Eye (tissue), 1 donor: ENCODE measurements at regions not wholly inside any gene's neighbourhood (a gene's known extent, or its start where the extent isn't known, plus 50 kb on each side); places are given as distances from the start of the nearest gene placed in this dataset.

Experiments used
- DNase-seq: peaks from one replicate; pipeline ENCODE4 v3.0.0-alpha.2; 2015

DNA sequence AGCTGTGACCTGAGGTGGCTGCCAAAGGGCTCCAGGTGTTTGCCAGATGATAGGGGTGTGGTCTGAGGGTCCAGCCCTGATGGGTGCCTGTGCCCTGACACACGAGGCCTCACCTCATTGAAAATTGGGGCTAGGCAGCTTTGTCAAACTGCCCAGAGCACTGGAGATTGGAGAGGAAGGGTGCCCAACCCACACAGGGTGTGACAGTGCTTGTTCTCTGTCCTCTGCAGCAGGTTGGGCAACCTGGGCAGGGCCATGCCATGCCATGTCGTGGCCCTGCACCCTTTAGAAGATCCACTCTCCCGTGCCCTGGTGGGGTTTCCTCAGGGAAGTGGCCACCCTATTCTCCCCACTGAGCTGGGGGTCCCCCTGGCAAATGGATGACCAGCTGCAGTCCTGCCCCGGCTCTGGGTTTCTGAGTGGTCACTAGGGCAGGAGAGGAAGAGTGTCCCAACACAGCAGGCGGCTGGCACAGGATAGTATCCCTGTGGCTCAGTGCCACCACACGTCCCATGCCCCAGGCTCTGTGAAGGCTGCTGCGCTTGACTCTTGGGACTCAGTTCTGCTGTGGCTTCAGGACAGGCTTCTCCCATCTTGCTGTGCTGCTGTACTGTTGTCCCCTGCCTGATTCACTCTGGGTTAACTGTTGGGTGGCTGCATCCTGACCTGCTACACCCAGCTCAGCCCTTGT, 100.8 kb upstream of the PITX1 start:
- no peak for DNase-seq

DNA sequence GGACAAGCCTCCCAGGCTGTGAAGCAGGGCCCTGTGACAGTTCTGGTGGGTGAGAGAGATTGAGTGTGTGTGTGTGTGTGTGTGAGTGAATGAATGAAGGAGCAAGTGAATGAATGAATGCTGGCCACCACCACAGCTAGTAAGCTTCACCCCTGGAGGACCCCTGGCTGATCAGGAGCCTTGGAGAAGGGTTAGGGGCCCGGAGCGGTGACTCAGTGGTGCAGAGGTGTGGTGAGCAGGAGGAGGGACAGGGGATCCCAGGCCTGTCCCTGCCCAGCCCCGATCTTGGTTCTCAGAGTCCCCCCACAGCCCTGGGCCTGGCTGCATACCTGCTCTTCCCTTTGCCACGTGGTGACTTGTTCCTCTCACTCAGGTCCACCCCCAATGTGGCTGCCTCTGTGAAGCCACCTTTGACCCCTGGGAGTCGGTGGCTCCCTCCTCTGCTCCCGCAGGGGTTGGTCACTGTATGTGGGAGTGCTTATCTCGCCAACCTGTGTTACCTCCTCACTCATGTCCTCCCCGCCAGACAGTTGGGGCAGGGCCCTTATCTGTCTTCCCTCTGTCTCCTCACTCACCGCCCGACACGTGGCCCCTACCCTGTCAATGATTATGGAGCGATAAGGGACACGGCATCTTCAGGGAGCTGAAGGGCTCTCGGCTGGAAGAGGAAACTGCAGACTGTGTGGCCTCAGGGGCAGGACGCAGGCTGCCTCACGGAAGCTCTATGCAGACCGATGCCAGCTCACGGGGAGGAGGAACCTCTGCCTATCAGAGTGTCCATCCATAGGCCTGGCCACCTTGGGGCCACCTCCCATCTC, 99.9 kb upstream of the PITX1 start:
- no peak for DNase-seq

DNA sequence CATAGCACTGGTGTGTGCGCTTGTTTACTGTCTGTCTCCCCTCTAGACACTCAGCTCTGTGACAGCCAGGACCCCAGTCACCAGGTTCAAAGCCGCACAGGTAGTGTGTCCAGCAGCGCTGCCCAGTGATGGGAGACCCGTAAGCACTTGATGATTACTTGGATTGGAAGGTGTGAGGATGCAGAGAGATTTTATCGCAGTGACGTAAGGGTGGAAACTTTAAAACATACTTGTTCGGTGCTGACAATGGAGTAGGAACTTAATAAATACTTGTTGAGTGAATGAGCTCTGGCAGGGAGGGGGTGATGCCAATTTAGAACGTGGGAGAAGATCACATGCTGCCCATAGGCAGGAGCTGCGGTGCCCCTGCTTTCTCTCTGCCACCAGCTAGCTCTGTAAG, 99.2 kb upstream of the PITX1 start:
- DNase-seq, result no peak

DNA sequence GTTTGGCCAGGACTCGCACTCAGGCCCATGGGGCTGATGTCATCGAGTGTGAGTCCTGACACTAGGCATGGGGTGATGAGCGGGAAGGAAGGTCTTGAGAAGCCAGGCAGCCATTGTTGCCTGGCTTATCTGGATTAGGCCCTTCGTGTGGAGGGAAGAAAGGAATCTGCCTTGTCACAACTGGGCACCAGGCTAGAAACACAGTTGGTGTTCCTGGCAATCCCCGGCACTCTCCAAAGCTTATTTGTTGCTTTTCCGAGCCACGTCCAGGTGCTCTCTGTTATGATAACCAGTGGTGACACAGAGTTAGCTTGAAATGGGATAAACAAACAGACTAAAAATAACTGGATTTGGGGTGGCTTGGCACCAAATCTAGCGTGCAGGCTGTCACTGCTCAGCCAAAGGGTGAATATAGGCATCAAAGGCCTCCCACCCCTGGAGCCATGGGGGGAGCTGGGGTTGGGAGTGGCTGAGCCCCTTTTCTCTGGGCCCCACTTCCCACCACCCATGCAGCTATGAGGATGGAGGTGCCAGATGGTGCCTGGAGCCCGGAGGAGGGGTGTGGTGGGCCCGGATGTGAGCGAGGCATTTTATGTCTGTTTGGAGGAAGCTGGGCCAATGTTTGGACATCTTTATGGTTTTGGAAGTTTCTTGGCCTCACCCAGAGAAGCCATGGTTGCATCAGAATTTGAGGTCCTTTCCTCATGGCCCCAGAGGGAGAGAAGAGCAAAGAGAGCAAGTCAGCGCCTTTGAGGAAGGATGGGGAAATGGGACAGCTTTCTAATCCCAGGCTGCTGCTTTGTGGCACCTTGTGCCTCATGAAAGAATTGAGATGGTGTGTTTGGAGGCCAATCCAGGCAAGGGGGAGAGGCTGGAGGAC, 98.0 kb upstream of the PITX1 start:
- DNase-seq, result no peak

DNA sequence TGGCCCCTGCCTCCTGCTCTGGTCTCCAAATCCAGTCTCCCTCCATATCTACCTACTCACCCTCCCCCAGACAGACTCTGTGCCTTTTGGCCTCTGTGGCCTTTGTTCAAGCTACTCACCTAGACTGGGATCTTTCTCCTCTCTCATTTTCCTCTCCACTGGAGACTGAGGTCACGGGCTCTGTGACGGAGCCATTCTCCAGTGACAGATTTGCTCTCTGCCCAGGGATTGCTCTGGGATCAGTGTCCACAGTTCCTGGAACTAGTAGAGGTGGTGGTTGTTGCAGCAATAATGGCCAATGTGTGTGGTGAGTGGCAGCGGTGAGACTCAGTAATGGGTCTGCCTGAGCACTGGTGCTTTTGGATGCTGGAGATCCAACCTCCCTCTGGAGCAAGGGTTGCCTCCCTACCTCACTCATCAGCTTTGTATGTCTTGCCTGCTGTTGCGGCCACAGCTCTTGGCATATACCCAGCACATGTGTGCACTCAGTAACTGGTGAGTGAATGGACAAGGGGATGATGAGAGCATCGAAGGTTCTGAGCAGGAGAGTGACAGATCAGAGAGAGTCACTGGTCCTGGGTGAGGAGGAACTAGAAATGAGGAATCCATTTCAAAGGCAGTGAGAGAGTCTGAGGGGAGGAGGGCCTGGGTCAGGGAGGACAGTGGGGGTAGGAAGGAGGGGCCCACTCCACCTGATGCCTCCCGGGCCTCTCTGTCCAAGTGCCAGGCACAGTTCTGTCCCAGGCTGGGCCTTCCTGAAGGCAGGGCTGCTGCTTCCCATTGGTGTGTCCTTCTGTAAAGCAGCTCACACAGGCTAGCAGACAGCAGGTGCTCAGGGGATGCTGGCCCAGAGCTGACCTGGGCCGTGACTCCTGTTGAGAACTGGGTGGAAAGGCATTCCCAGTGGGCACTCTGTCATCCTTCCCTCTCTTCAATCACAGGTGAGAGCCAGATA, 96.5 kb upstream of the PITX1 start:
- DNase-seq, result no peak

DNA sequence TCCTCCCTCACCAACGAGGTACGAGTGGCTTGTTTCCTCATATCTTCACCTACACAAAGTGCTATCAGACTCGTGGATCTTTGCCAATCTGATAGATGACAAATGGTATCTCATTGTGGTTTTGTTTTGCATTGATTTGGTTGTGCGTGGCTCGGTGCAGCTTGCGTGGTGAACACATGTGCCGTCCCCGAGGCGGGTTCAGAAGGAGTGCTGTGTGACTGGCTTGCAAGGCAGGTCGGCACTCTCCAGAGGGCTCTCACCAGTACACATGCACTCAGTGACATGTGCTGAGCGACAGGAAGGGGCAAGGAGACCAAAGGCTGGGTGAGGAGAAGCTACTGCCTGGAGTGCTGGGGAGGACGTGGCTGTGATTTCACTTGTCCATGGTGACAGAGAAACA, 95.3 kb upstream of the PITX1 start:
- no peak for DNase-seq

DNA sequence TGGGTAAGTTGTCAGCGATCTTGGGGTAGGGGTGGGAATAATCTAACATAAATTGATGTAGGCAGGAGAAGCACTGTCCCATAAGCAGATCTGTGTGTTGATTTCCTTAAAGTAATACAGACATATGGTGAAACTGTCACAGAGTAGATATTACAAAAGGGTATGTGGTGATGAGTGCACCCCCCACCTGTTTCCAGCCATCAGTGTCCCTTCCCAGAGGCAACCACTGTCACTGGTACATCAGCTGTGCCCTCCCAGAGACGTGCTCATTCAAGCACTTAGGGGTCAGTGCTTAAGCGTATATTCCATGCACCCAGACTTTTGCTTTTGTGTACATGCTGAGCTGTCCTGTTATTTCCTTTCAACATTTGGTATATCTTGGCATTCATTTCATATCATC, 94.3 kb upstream of the PITX1 start:
- no peak for DNase-seq

DNA sequence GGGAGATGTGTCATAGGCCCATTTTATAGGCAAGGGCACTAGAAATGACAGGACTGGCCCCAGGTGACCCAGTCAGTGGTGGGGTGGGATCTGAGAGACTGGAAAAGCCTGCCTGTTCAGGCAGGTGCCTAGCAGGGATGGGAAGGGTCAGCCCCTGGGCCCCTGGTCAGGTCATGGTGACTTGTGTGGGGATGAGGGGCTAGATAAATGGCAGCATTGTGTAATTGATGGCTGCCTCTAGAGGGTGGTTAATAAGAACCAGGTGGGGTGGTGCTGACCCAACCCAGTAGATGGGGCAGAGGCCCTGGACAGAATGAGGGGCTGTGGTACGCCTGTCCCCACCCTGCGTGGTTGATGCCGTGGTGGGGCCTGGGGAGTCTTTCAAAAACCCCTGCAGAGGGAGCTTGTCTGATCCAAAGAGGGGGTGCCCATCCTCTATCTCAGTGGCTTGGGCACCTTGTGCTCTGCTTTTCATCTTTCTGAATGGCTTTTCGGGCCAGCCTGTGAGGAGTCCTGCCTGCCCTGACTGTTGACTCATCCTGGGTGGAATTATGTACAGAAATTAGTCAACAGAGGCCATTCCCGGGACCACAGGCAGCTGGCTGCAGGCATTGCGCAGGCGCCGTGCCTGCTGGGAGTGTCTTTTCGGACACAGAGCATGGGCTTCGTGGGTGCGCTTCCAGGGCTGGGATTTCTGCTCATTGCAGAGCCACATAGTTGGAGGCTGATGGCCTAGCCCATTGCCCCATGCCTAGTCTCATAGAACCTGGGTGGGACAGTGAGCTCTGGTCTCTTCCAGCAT, 93.6 kb upstream of the PITX1 start:
- no peak for DNase-seq

DNA sequence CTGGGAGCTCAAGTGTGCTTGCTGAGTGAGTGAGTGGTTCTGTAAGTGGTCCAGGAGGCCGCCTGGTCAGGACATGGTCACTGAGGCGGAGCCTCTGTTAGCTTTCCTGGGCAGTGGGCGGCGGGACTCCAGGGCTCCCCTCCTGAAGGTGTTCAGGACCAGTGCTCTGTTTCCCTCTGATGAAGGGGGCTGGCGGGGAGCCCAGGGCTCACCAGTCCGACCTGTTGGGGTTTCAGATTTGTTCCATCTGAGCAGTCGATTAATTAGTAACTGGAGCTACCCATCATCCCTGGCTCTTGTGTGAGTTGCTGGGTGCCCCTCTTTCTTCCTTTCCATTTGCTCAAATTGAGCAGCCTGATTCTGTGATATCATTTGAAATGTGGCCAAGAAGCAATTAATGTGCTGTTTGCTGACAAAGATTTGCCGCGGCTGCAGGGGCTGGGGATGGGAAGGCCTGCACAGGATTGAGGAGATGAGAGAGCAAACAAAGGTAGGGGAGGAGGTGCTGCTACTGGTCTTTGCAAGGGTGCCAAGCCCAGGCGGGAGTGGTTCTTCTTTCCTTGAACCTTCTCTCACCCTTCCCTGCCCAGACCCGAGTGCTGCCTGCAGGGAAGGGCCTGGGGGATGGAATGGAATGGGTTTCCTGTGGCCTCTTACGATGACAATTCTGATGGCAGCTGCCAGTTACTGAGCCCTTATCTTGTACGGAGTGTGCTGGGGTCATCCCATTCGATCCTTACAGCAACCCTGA, 92.8 kb upstream of the PITX1 start:
- DNase-seq, result no peak

DNA sequence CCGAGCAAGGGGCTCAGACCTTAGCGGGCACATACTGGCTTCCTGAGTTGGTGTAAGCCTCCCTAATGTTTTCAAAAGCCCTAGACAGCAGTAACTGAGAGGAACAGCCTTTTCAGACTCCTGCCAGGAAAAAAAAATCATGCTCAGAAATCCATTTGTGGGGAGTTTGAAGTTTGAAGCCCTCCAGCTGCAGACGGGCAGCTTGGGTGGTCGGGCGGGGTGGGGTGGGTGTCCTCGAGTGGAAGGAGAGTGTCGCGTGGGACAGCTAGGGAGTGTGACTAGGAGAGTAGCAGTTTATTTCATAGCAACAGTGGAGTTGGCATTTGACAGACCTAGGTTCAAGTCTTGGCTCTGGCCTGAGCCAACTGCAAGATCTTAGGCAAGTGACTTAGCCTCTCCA, 90.7 kb upstream of the PITX1 start:
- no peak for DNase-seq

DNA sequence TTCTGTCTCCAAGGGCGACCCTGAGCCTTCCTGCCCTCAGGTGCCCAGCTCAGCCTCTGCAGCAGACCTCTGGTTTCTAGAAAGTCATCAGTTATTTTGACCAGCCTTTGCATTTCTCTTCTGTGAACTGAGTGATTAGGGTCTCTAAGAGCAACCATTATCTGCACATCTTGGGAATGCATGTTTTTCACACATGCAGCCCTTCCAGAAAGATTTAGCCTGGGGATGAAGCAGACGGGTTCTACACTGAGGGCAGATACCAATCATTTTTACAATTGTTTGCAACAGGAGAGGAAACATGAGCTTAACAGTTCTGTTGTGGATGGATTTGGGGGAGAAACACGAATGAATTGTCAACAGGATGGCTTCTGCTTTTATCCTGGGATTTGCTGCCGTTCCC, 90.1 kb upstream of the PITX1 start:
- DNase-seq, result no peak

DNA sequence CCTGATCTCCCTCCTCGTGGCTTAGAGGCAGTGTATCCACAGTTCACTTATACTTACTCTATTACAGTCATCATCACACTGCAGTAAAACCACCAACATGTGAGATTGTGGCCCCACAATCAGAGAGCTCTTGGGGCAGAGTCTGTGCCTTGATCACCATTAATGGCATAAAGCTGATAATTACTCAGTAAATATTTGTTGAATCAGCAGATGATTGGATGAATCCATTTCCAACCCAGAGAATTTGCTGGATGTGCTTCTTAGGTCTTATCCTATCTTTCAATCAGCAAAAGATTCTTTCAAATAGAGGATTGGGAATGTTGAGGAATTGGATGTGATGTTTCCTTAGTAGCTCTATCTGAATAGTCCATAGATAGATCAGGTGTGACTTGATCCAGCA, 88.8 kb upstream of the PITX1 start:
- no peak for DNase-seq

DNA sequence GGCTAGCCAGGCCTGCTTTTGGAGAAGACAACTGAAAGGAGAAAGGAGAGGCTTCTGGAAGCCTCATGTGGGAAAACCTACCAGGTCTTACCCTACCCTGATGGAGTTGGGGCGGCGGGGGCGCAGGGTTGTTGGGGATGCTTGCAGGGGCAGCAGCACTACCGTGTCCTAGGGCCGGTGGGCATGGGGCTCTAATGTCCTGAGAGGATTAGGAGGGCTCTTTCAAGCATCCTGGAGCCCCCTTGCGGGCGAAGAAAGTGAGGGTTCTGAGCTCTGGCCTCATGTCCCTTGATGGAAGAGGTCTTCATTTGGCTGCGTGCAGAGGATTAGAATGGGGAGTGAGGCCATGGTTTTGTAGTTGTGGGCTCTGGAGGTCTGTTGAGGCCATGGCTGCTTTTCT, 86.9 kb upstream of the PITX1 start:
- DNase-seq, result no peak

DNA sequence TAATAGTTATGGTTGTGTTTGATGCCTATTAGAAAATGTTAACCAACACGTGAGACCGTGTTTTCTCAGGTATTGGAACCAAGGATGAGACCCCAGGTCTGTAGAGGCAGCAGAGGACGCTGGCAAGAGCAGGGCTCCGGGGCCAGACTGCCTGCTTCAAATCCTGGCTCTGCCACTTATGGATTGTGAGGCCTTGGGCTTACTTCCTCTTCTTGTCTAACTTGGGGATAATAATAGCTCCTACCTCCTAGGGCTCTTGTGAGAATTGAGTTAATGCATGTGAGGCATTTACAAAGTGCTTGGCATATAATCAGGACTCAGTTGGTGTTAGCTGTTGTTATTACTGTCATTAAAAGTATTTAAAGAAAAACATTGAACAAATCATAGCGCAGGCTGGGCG, 85.5 kb upstream of the PITX1 start:
- DNase-seq, result no peak

DNA sequence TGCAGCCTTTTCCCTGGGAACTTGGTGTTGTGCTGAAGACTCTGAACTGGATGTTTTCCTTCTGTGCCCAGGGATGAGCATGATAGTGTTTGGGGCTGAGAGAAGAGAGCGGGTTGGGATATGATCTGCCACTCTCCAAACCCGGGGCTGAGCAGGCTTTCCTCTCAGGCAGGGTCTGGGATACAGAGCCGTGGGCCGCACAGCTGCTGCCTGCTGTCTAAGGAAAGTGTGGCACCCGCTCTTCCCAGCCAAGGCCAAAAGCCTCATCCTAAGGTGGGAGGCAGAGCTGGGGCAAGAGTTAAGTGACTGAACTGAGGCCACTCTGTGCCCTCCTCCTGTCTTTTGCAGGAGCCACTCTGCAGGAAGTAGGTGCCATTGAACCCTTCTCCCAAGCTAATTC, 83.6 kb upstream of the PITX1 start:
- no peak for DNase-seq

DNA sequence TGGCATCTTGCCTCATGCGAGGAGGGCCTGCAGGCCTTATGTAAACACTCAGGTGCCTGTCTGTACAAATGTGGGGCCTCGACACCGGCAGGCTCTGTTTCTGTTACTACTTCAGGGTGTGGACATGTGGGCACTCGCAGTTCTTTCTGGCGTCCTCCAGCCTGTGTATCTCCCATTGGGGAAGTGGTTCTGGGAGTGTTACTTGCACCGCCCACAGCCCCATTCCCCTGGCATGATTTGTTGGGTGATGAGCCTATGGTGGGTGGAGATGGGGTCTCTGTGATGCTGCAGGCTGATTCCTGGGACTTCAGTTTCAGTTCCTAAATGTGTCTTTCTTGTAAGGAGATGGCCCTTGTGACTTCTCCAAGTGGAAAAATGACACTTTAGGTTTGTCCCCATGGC, 82.1 kb upstream of the PITX1 start:
- DNase-seq, result no peak

DNA sequence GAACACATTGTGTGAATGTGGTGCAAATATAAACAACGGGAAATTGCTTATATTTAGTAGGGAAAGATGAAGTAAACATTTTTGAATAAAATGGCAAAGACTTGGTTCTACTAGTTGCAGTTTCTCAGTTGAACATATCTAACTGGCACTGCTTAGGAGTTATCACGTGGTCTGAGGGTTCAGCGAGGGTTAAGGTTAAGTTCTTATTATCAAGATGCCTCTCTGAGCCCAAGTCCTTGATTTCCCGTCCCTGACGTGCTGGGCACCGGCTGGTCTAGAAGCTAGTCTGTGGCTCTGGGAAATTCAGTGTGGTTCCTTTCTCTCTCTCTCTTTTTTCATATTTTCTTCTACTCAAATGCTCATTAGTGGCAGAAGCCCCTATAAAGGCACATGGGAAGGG, 81.6 kb upstream of the PITX1 start:
- no peak for DNase-seq

DNA sequence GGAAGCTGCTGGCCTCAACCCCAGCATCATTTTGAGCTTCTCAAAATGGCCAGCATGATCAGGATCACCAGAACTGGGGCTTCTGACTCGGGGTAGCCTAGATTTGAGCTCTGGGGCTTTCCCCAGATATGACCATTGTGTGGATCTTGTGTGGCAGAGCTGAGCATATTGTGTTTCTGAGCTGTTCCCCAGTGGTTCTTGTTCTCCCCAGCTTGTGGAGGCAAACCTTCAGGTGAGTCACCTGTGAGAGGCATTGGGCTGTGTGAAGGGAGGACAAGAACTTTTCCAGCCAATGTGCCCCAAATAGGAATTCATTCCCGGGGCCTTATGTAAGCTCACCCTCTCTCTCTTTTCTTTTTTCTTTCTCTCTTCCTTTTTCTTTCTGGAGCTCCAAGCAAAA, 80.7 kb upstream of the PITX1 start:
- no peak for DNase-seq

DNA sequence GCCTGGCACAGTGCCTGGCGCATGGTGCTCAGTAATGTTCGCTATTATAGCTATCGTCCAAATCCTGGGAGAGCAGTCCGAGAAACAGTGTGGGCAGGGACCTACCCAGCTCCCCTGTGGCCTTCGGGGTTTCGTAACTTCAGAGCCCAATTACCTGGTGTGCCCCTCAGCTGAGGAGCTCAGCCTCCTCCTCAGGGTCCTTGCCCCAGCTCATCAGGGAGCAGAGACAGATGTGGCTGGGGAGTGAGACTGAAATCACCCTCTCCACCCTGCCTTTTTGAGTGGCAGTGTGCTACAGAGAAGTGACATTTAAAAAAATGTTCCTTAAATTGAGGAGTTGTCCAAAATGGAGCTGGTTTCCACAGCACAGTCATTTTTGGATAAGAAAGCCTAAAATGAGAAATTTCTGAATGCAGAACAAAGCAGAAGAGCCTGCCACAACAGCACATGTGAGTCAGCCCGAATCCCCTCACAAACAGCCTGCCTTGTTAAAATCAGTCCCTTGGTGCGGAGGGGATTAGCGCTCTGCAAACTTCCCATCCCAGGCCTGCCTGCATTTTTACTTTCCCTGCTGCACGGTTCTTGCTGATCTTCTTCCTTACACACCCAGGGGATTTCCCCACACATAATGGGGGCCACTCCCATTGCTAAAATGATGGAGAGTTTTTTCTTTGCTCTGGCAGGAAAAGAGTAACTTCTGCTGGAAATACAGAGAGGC, 78.1 kb upstream of the PITX1 start:
- no peak for DNase-seq
